Activated naive CD4-positive, alpha-beta T cell treated with anti-CD3 and anti-CD28 coated beads for 36 hours (primary cell): ENCODE measurements at regions not wholly inside any gene's neighbourhood (a gene's known extent, or its start where the extent isn't known, plus 50 kb on each side); places are given as distances from the start of the nearest gene placed in this dataset.
"Not testable (repeated sequence)": the region's sequence is repeated elsewhere in the genome, so short reads cannot be mapped to it uniquely, and the experiment has no call there.

Experiments
- CTCF ChIA-PET: fragments of 350-600 bp; sonication (Branson Sonifier 250); formaldehyde crosslinking; loops from one replicate; lab custom pipeline; 2021; ENCODE audit warnings: antibody characterized with exemption; lab: Charles Lee
- DNase-seq: peaks from one replicate; pipeline ENCODE4 v3.0.0-alpha.2; 2020
- H3K27ac Mint-ChIP-seq: one replicate; pipeline ENCODE4 v1.8.0; 2021; ENCODE audit warnings: mild to moderate bottlenecking, mixed read lengths
- H3K27me3 Mint-ChIP-seq: one replicate; pipeline ENCODE4 v1.8.0; 2021; ENCODE audit warnings: low read depth, mixed read lengths
- H3K36me3 Mint-ChIP-seq: one replicate; pipeline ENCODE4 v1.8.0; 2021; ENCODE audit warnings: low read depth, mixed read lengths
- H3K4me1 Mint-ChIP-seq: one replicate; pipeline ENCODE4 v1.8.0; 2021; ENCODE audit warnings: low read depth, mixed read lengths
- H3K4me3 Mint-ChIP-seq: one replicate; pipeline ENCODE4 v1.8.0; 2021; ENCODE audit warnings: mild to moderate bottlenecking, moderate library complexity, mixed read lengths
- H3K9me3 Mint-ChIP-seq: one replicate; pipeline ENCODE4 v1.8.0; 2021; ENCODE audit warnings: mixed read lengths
- intact Hi-C: fragments of 100-400 bp; cut with micrococcal nuclease; formaldehyde crosslinking; loops from one replicate; pipeline ENCODE4 v1.15.1; 2023

GRCh38 chr3:20560446-20560845, 374.4 kb upstream of the SGO1 start:
- H3K4me3 Mint-ChIP-seq, H3K36me3 Mint-ChIP-seq, CTCF ChIA-PET, DNase-seq, H3K4me1 Mint-ChIP-seq, H3K9me3 Mint-ChIP-seq, intact Hi-C loops, H3K27me3 Mint-ChIP-seq, H3K27ac Mint-ChIP-seq: not testable (repeated sequence)

DNA sequence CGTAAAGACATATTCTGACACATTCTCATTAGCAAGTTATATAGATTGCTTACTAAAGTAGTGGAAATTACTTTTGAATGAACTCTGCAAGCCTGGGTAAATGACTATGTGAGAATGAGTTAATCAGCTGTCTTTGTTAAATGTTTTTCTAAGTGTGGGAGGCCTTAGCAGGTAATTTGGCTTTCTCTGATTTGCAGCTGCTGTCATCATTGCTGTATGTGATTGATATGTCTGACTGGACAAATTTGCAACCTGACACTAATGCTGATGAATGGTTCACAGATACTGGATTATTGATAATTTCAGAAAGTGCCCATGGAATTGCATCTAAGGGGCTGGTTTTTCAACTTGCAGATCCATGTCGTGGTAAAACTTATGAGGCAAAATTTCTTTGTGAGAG, 372.2 kb upstream of the SGO1 start:
- H3K4me1 Mint-ChIP-seq, result no peaks in the 10 kb centered on the region
- H3K36me3 Mint-ChIP-seq, result no peaks in the 10 kb centered on the region
- no peak for DNase-seq
- no peaks in the 10 kb centered on the region for H3K9me3 Mint-ChIP-seq
- intact Hi-C loops, result no loop called here
- H3K27ac Mint-ChIP-seq, result no peak overlapping the region
- no peak overlapping the region for H3K4me3 Mint-ChIP-seq
- CTCF ChIA-PET, result no interaction called here
- H3K27me3 Mint-ChIP-seq, result no peaks in the 10 kb centered on the region

GRCh38 chr3:20556661-20557060, 370.7 kb upstream of the SGO1 start:
- no peak overlapping the region for H3K4me3 Mint-ChIP-seq
- no peak for DNase-seq
- H3K27me3 Mint-ChIP-seq, result no peaks in the 10 kb centered on the region
- H3K9me3 Mint-ChIP-seq, result no peaks in the 10 kb centered on the region
- intact Hi-C loops, result no loop called here
- no peaks in the 10 kb centered on the region for H3K4me1 Mint-ChIP-seq
- no peak overlapping the region for H3K27ac Mint-ChIP-seq
- no peaks in the 10 kb centered on the region for H3K36me3 Mint-ChIP-seq
- CTCF ChIA-PET, result no interaction called here

- intact Hi-C loops, result no loop called here
- no peaks in the 10 kb centered on the region for H3K27me3 Mint-ChIP-seq
- CTCF ChIA-PET, result no interaction called here
- H3K4me3 Mint-ChIP-seq, result no peak overlapping the region
- no peaks in the 10 kb centered on the region for H3K36me3 Mint-ChIP-seq
- no peak overlapping the region for H3K27ac Mint-ChIP-seq
- no peaks in the 10 kb centered on the region for H3K4me1 Mint-ChIP-seq
- no peak for DNase-seq
- H3K9me3 Mint-ChIP-seq, result peaks cover 5% of the 10 kb centered on the region
These were observed 366.7 kb upstream of the SGO1 start for GRCh38 chr3:20552605-20553275.

DNA sequence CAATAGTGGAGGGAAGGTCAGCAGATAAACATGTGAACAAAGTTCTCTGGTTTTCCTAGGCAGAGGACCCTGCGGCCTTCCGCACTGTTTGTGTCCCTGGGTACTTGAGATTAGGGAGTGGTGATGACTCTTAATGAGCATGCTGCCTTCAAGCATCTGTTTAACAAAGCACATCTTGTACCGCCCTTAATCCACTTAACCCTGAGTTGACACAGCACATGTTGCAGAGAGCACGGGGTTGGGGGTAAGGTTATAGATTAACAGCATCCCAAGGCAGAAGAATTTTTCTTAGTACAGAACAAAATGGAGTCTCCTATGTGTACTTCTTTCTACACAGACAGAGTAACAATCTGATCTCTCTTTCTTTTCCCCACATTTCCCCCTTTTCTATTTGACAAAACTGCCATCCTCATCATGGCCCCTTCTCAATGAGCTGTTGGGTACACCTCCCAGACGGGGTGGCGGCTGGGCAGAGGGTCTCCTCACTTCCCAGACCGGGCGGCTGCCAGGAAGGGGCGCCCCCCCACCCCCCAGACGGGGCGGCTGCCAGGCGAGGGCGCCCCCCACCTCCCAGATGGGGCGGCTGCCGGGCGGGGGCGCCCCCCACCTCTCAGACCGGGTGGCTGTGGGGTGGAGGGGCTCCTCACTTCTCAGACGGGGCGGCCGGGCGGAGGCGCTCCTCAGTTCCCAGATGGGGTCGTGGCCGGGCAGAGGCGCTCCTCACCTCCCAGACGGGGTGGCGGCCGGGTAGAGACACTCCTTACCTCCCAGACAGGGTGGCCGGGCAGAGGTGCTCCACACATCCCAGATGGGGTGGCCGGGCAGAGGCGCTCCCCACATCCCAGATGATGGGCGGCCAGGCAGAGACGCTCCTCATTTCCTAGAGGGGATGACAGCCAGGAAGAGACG, 361.6 kb upstream of the SGO1 start:
- H3K36me3 Mint-ChIP-seq, intact Hi-C loops, CTCF ChIA-PET, DNase-seq, H3K27ac Mint-ChIP-seq, H3K27me3 Mint-ChIP-seq, H3K4me1 Mint-ChIP-seq, H3K4me3 Mint-ChIP-seq, H3K9me3 Mint-ChIP-seq: not testable (repeated sequence)

DNA sequence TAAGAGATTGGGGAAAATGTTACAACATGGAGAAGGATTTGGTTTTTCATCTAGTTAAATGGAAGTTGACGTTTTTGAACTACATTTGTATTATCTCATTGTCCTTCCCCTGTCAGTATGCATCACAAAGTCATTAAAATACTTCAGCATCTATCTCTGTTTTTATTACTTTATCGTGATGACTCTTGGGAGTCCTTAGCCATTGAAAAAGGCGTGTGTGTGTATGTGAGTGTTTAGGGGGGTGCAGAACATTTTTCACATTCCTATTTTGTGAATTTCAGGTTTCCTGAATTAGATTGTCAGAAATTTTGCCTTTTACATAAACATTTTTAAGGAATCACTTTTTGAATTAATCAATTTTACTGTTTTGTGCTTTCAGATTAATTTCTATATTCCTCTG, 360.6 kb upstream of the SGO1 start:
- no peak for DNase-seq
- H3K4me1 Mint-ChIP-seq, result no peaks in the 10 kb centered on the region
- H3K36me3 Mint-ChIP-seq, result no peaks in the 10 kb centered on the region
- CTCF ChIA-PET, result no interaction called here
- no peak overlapping the region for H3K4me3 Mint-ChIP-seq
- no peak overlapping the region for H3K27ac Mint-ChIP-seq
- peaks cover 8% of the 10 kb centered on the region for H3K9me3 Mint-ChIP-seq
- intact Hi-C loops, result no loop called here
- H3K27me3 Mint-ChIP-seq, result no peaks in the 10 kb centered on the region

DNA sequence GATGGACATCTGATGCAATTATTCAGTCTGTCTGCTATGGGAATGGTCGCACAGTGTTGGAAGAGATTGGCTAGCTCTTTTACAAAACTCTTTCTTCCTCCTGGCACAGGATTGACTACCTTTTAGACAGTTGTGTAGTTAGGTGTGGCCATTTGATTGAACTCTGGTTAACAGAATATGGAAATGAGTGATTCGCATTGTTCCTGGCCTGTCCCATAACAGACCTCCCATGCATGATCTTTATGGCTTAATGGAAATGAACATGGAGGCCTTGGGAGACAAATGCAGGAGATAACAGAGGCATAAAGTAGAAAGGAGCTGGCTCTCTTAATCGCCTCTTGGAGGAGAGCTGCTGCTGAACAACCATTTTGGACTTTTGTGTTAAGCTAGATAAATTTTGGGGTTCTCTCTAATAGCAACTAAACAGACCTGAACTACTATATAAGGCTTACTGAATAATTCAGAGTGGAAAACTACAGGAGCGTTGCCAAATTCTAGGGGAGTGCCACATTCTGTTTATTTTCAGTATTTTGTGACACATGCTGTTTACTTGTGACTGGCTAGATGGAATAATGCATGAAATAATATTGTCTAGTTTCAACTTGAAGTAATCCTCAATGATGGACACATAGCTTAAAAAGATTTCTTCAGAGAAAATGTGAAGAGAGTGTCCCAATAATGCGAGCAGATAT, 357.7 kb upstream of the SGO1 start:
- Mint-ChIP-seq H3K4me3 (no peak overlapping the region), H3K27ac (no peak overlapping the region), H3K9me3 (peaks cover 8% of the 10 kb centered on the region), H3K36me3 (no peaks in the 10 kb centered on the region), H3K27me3 (no peaks in the 10 kb centered on the region), H3K4me1 (no peaks in the 10 kb centered on the region)
- no peak for DNase-seq
- CTCF ChIA-PET, result no interaction called here
- intact Hi-C loops, result no loop called here

GRCh38 chr3:20540066-20540465, 354.1 kb upstream of the SGO1 start:
- Mint-ChIP-seq H3K4me1 (no peaks in the 10 kb centered on the region), H3K9me3 (no peaks in the 10 kb centered on the region), H3K4me3 (no peak overlapping the region), H3K36me3 (no peaks in the 10 kb centered on the region), H3K27me3 (no peaks in the 10 kb centered on the region), H3K27ac (no peak overlapping the region)
- CTCF ChIA-PET, result no interaction called here
- intact Hi-C loops, result no loop called here
- no peak for DNase-seq

GRCh38 chr3:20539666-20540065, 353.7 kb upstream of the SGO1 start:
- CTCF ChIA-PET, result no interaction called here
- intact Hi-C loops, result no loop called here
- no peaks in the 10 kb centered on the region for H3K9me3 Mint-ChIP-seq

DNA sequence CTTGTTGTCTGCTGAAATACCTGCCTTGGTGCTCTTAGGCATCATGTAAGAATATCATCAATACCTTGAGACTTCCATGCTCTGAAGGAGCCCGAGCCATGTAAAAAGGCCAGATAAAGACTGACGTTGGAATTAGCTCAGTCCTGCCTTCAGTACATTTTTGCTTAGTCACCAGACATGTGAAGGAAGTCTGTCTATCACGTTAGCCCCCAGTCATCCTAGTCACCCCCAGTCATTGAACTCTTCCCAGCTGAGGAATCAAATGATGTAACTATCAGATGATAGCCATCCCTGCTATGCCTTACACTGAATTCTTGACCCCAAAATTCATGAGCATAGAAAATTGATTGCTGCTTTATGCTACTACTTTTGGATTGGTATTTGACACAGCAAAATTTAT, 351.2 kb upstream of the SGO1 start:
- CTCF ChIA-PET, result no interaction called here

More at GRCh38 chr3:20539666-20540065, 353.7 kb upstream of the SGO1 start:
- DNase-seq, result no peak
- no peak overlapping the region for H3K4me3 Mint-ChIP-seq
- no peaks in the 10 kb centered on the region for H3K4me1 Mint-ChIP-seq
- H3K27me3 Mint-ChIP-seq, result no peaks in the 10 kb centered on the region
- H3K27ac Mint-ChIP-seq, result no peak overlapping the region
- no peaks in the 10 kb centered on the region for H3K36me3 Mint-ChIP-seq

GRCh38 chr3:20529911-20530310, 343.9 kb upstream of the SGO1 start:
- Mint-ChIP-seq H3K4me1 (no peaks in the 10 kb centered on the region), H3K9me3 (no peaks in the 10 kb centered on the region), H3K4me3 (no peak overlapping the region), H3K27me3 (no peaks in the 10 kb centered on the region), H3K27ac (no peak overlapping the region), H3K36me3 (no peaks in the 10 kb centered on the region)
- CTCF ChIA-PET, result interaction anchor here (0.5 kb wide), 1 partner anchor 117 kb away, joined by 3 read pairs; no protein-coding TSS in a partner anchor
- intact Hi-C loops, result no loop called here
- DNase-seq, result no peak

More for the DNA sequence above, 351.2 kb upstream of the SGO1 start:
- H3K4me3 Mint-ChIP-seq, result no peak overlapping the region
- no peaks in the 10 kb centered on the region for H3K4me1 Mint-ChIP-seq
- no peaks in the 10 kb centered on the region for H3K9me3 Mint-ChIP-seq
- H3K36me3 Mint-ChIP-seq, result no peaks in the 10 kb centered on the region
- H3K27ac Mint-ChIP-seq, result no peak overlapping the region
- DNase-seq, result no peak
- no peaks in the 10 kb centered on the region for H3K27me3 Mint-ChIP-seq
- intact Hi-C loops, result no loop called here

- H3K4me1 Mint-ChIP-seq, result no peaks in the 10 kb centered on the region
- H3K27ac Mint-ChIP-seq, result no peak overlapping the region
- CTCF ChIA-PET, result no interaction called here
- no peaks in the 10 kb centered on the region for H3K9me3 Mint-ChIP-seq
- no peaks in the 10 kb centered on the region for H3K27me3 Mint-ChIP-seq
- no peak overlapping the region for H3K4me3 Mint-ChIP-seq
- intact Hi-C loops, result no loop called here
- no peaks in the 10 kb centered on the region for H3K36me3 Mint-ChIP-seq
- DNase-seq, result no peak
These were observed 342.3 kb upstream of the SGO1 start for GRCh38 chr3:20528180-20528770.
